ENCODE measurements at regions not wholly inside any gene's neighbourhood (a gene's known extent, or its start where the extent isn't known, plus 50 kb on each side); places are given as distances from the start of the nearest gene placed in this dataset.

- no peak for TF ChIP-seq POLR2A (IDR thresholded peaks at IDR 0.05)
- no peak for TF ChIP-seq CTCF (IDR thresholded peaks at IDR 0.05)
- no peak for TF ChIP-seq POLR2AphosphoS5 (IDR thresholded peaks at IDR 0.05)
Observed at GRCh38 chr22:27008454-27008853, 351.1 kb downstream of the MIAT start.

All from prostate gland (tissue), 2 donors.